GM12891 (cell line): ENCODE measurements at regions not wholly inside any gene's neighbourhood (a gene's known extent, or its start where the extent isn't known, plus 50 kb on each side); places are given as distances from the start of the nearest gene placed in this dataset.

Experiments used
- POLR2A ChIP-seq: IDR thresholded peaks from 2 replicates; pipeline ENCODE4 v1.6.1; 2011; ENCODE audit warnings: low read depth, low read length, control low read depth
- SPI1 ChIP-seq: IDR thresholded peaks from 2 replicates; pipeline ENCODE4 v1.6.1; 2011; ENCODE audit warnings: low read depth, low read length, control low read depth
- TAF1 ChIP-seq: IDR thresholded peaks from 2 replicates; pipeline ENCODE4 v1.6.1; 2011; ENCODE audit warnings: low read depth, low read length, control low read depth

DNA sequence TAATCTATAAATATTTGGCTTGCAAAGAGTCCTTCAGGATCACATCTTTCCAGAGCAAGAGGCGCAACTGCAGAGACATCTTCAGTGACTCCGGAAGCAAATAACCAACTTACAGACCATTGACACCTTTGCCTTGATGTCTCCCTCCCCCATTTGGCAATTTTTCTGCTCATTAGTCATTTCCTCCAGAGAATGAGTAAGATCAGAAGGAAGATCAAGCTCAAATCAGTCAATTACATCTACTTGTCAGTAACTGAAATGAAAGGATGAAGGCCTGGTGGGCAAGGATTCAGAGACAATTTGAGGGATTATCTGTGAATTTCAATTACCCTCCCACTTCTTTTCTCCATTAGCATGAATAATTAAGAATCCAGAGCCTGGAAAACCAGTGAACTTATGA lies 665.6 kb upstream of the CPEB2 start:
- TF ChIP-seq POLR2A (no peak), SPI1 (no peak), TAF1 (no peak)
